ENCODE measurements at regions not wholly inside any gene's neighbourhood (a gene's known extent, or its start where the extent isn't known, plus 50 kb on each side); places are given as distances from the start of the nearest gene placed in this dataset.

- H2AFZ ChIP-seq (ENCODE audit: low read depth), result no peak overlapping the region
- H3K4me3 ChIP-seq (ENCODE audit: low read depth in 2 of 2, low read length in 1 of 2), result no peak overlapping the region
- peak overlapping the region in 1 of 2 experiments; percentile 68; a peak in 2 of 4 replicates for H3K27ac ChIP-seq (ENCODE audit: low read depth in 2 of 2, low read length in 1 of 2)
- H4K20me1 ChIP-seq (ENCODE audit: insufficient read depth), result no peaks in the 10 kb centered on the region
- no peaks in the 10 kb centered on the region for H3F3A ChIP-seq (replicated peaks; ENCODE audit: insufficient read depth)
- H3K9me2 ChIP-seq, result no peaks in the 10 kb centered on the region
- peaks cover 0 to 5% of the 10 kb centered on the region in 2 experiments; a peak in 2 of 4 replicates for H3K4me1 ChIP-seq (ENCODE audit: control insufficient read depth in 1 of 2, insufficient read depth in 2 of 2, low read depth in 1 of 2, low read length in 1 of 2)
- no peak for TF ChIP-seq GATA2 (CRISPR knock-in tag; IDR thresholded peaks at IDR 0.05)
- no peak for TF ChIP-seq MAX (IDR thresholded peaks at IDR 0.05; ENCODE audit: low read depth)
- no peak for TF ChIP-seq EZH2phosphoT487 (IDR thresholded peaks at IDR 0.05; ENCODE audit: borderline replicate concordance, low read depth)
- TF ChIP-seq MEF2A (IDR thresholded peaks at IDR 0.05; ENCODE audit: borderline replicate concordance, low read depth), result no peak
- no peak for TF ChIP-seq GABPA (IDR thresholded peaks at IDR 0.05; ENCODE audit: low read depth)
- TF ChIP-seq USF2 (IDR thresholded peaks at IDR 0.05; ENCODE audit: borderline replicate concordance, low read depth, low read length), result no peak
- TF ChIP-seq TEAD4 (IDR thresholded peaks at IDR 0.05; ENCODE audit: borderline replicate concordance, insufficient read depth), result no peak
- no peak for TF ChIP-seq RAD21 (IDR thresholded peaks at IDR 0.05; ENCODE audit: low read length)
- TF ChIP-seq TAF1 (IDR thresholded peaks at IDR 0.05; ENCODE audit: borderline replicate concordance, low read depth, low read length), result no peak
- DNase-seq, result no peak
- no peak overlapping the region for H3K4me2 ChIP-seq
- WGBS (ENCODE audit: low lambda C conversion rate), result 92% methylated on average over 1 of the region's 1 CpG
- no peak overlapping the region for H3K9ac ChIP-seq
- POLR2A ChIA-PET, result no interaction called here
- no peaks in the 10 kb centered on the region for H3K79me2 ChIP-seq (ENCODE audit: insufficient read depth)
- CTCF ChIA-PET, result no interaction called here
- H3K36me3 ChIP-seq (replicated peaks in 1 of 2; ENCODE audit: control insufficient read depth in 1 of 2, insufficient read depth in 2 of 2, low read length in 1 of 2), result peaks cover 0 to 8% of the 10 kb centered on the region in 2 experiments
- no peaks in the 10 kb centered on the region for H3K27me3 ChIP-seq (ENCODE audit: insufficient read depth)
- no peaks in the 10 kb centered on the region for H3K9me3 ChIP-seq
Observed at GRCh38 chr6:22083119-22083518, 213.7 kb downstream of the PRL start.

- Histone ChIP-seq H3K79me2 (ENCODE audit: insufficient read depth) (no peaks in the 10 kb centered on the region), H3F3A (replicated peaks; ENCODE audit: insufficient read depth) (no peaks in the 10 kb centered on the region), H3K27me3 (ENCODE audit: insufficient read depth) (no peaks in the 10 kb centered on the region), H3K9me3 (no peaks in the 10 kb centered on the region), H3K36me3 (replicated peaks in 1 of 2; ENCODE audit: control insufficient read depth in 1 of 2, insufficient read depth in 2 of 2, low read length in 1 of 2) (peaks cover 0 to 8% of the 10 kb centered on the region in 2 experiments), H3K4me2 (no peak overlapping the region), H3K9ac (no peak overlapping the region), H3K9me2 (no peaks in the 10 kb centered on the region), H3K4me3 (ENCODE audit: low read depth in 2 of 2, low read length in 1 of 2) (no peak overlapping the region), H3K27ac (ENCODE audit: low read depth in 2 of 2, low read length in 1 of 2) (no peak overlapping the region), H2AFZ (ENCODE audit: low read depth) (no peak overlapping the region), H4K20me1 (ENCODE audit: insufficient read depth) (no peaks in the 10 kb centered on the region), H3K4me1 (ENCODE audit: control insufficient read depth in 1 of 2, insufficient read depth in 2 of 2, low read depth in 1 of 2, low read length in 1 of 2) (no peaks in the 10 kb centered on the region)
- ChIA-PET CTCF (interaction anchor here (1.1 to 1.3 kb wide), 2 partner anchors 263 to 1542 kb away, joined by 3 to 4 read pairs; no protein-coding TSS in a partner anchor), POLR2A (no interaction called here)
- DNase-seq, result no peak
- 88% methylated on average over 9 of the region's 9 CpGs for WGBS (ENCODE audit: low lambda C conversion rate)
- TF ChIP-seq CTCF (IDR thresholded peaks at IDR 0.05) (no peak), ELF1 (IDR thresholded peaks at IDR 0.05) (no peak), USF1 (IDR thresholded peaks at IDR 0.05; ENCODE audit: borderline replicate concordance, low read depth) (no peak), RXRA (IDR thresholded peaks at IDR 0.05; ENCODE audit: borderline replicate concordance, low read depth) (no peak), SMC3 (IDR thresholded peaks at IDR 0.05; ENCODE audit: low read depth, low read length) (no peak), USF2 (IDR thresholded peaks at IDR 0.05; ENCODE audit: borderline replicate concordance, low read depth, low read length) (no peak), YY1 (IDR thresholded peaks at IDR 0.05; ENCODE audit: low read depth) (no peak), FOXJ3 (CRISPR knock-in tag; IDR thresholded peaks at IDR 0.05) (no peak), REST (IDR thresholded peaks at IDR 0.05; ENCODE audit: low read depth, low read length) (no peak)
Observed at GRCh38 chr6:22087960-22088706, 208.7 kb downstream of the PRL start.
